SU-DHL-6 (cell line): ENCODE measurements at regions not wholly inside any gene's neighbourhood (a gene's known extent, or its start where the extent isn't known, plus 50 kb on each side); places are given as distances from the start of the nearest gene placed in this dataset.

Experiments
- H2AFZ ChIP-seq: fragments of 200-600 bp; sonication (generic); 2 replicates; pipeline ENCODE4 v1.6.1; 2014; ENCODE audit warnings: low read depth, mild to moderate bottlenecking, moderate library complexity, mixed read lengths, antibody characterized with exemption, low read length; ENCODE audit not compliant: severe bottlenecking
- H3F3A ChIP-seq: fragments of 200-600 bp; shearing (Covaris generic); 2 replicates; pipeline ENCODE4 v1.6.0; 2016; ENCODE audit warnings: antibody characterized with exemption, mild to moderate bottlenecking; ENCODE audit not compliant: insufficient read depth
- H3K27ac ChIP-seq: fragments of 200-600 bp; sonication (generic); 2 replicates; pipeline ENCODE4 v1.5.1; 2016; ENCODE audit warnings: low read depth, mild to moderate bottlenecking, low read length, moderate library complexity, mixed read lengths
- H3K27me3 ChIP-seq: fragments of 200-600 bp; sonication (generic), shearing (Covaris generic); 2 replicates; pipeline ENCODE4 v1.6.0; 2014; ENCODE audit warnings: mild to moderate bottlenecking, low read length
- H3K36me3 ChIP-seq: fragments of 200-600 bp; sonication (generic); 2 replicates; pipeline ENCODE4 v1.6.1; 2014; ENCODE audit warnings: mild to moderate bottlenecking, low read length, mixed read lengths
- H3K4me2 ChIP-seq: fragments of 300-600, 200-600 bp; shearing (Covaris generic), sonication (generic); 2 replicates; pipeline ENCODE4 v1.6.0; 2014; ENCODE audit warnings: low read length, low read depth, mild to moderate bottlenecking; ENCODE audit not compliant: poor library complexity, severe bottlenecking
- H3K4me3 ChIP-seq: fragments of 200-600 bp; sonication (generic); 2 replicates; pipeline ENCODE4 v1.5.1; 2014; ENCODE audit warnings: antibody characterized with exemption, low read length, mild to moderate bottlenecking, mixed read lengths; ENCODE audit not compliant: insufficient read depth, poor library complexity, severe bottlenecking
- H3K79me2 ChIP-seq: fragments of 200-600 bp; sonication (generic); 2 replicates; pipeline ENCODE4 v1.6.1; 2014; ENCODE audit warnings: mild to moderate bottlenecking, low read length, moderate library complexity; ENCODE audit not compliant: insufficient read depth
- H3K9ac ChIP-seq: fragments of 200-600 bp; sonication (generic); 2 replicates; pipeline ENCODE4 v1.7.0; 2014; ENCODE audit warnings: mild to moderate bottlenecking, low read length
- H3K9me2 ChIP-seq: fragments of 200-600 bp; sonication (generic); replicated peaks from 2 replicates; pipeline ENCODE4 v1.6.1; 2014; ENCODE audit warnings: low read length; ENCODE audit not compliant: insufficient read depth
- H3K9me3 ChIP-seq: fragments of 200-600 bp; sonication (generic); 2 replicates; pipeline ENCODE4 v1.6.1; 2014; ENCODE audit warnings: low read length, mixed read lengths; ENCODE audit not compliant: insufficient read depth
- H4K20me1 ChIP-seq: fragments of 200-600 bp; sonication (generic); 2 replicates; pipeline ENCODE4 v1.6.1; 2014; ENCODE audit warnings: low read depth, mild to moderate bottlenecking, antibody characterized with exemption, low read length, moderate library complexity, mixed read lengths
- CTCF ChIP-seq: fragments of 200-600 bp; sonication (generic); IDR thresholded peaks from one replicate; pipeline ENCODE4 v1.5.1; 2017; ENCODE audit warnings: antibody characterized with exemption, mild to moderate bottlenecking, low read length, moderate library complexity; ENCODE audit not compliant: insufficient read depth, poor library complexity, severe bottlenecking
- EZH2phosphoT487 ChIP-seq: fragments of 200-600 bp; sonication (generic), shearing (Covaris generic); conservative IDR thresholded peaks from 2 replicates; pipeline ENCODE4 v1.6.1; 2018; ENCODE audit warnings: mild to moderate bottlenecking, antibody characterized with exemption, low read length, moderate library complexity, mixed read lengths

- no peak overlapping the region for H3K4me3 ChIP-seq
- no peaks in the 10 kb centered on the region for H3K36me3 ChIP-seq
- no peaks in the 10 kb centered on the region for H3K9me3 ChIP-seq
- no peak overlapping the region for H3K9ac ChIP-seq
- H2AFZ ChIP-seq: no peak overlapping the region
- H4K20me1 ChIP-seq: no peaks in the 10 kb centered on the region
- no peaks in the 10 kb centered on the region for H3K27me3 ChIP-seq
- no peaks in the 10 kb centered on the region for H3K79me2 ChIP-seq
- H3F3A ChIP-seq: no peaks in the 10 kb centered on the region
- no peak for TF ChIP-seq CTCF
- no peak for TF ChIP-seq EZH2phosphoT487
- no peaks in the 10 kb centered on the region for H3K9me2 ChIP-seq
- H3K27ac ChIP-seq: no peak overlapping the region
- H3K4me2 ChIP-seq: no peak overlapping the region
These were observed 347.2 kb downstream of the TSHZ3 start for GRCh38 chr19:31001991-31002390.

- H3K9me2 ChIP-seq: no peaks in the 10 kb centered on the region
- 0 out of 2 replicates have a peak, but pooled peaks cover 2% of the 10 kb centered on the region for H3K9me3 ChIP-seq
- no peak overlapping the region for H3K27ac ChIP-seq
- no peak overlapping the region for H3K9ac ChIP-seq
- H3K79me2 ChIP-seq: no peaks in the 10 kb centered on the region
- H3K4me3 ChIP-seq: no peak overlapping the region
- H3F3A ChIP-seq: no peaks in the 10 kb centered on the region
- no peaks in the 10 kb centered on the region for H3K36me3 ChIP-seq
- H4K20me1 ChIP-seq: no peaks in the 10 kb centered on the region
- TF ChIP-seq CTCF (no peak), EZH2phosphoT487 (no peak)
- no peak overlapping the region for H2AFZ ChIP-seq
- no peaks in the 10 kb centered on the region for H3K27me3 ChIP-seq
- H3K4me2 ChIP-seq: no peak overlapping the region
These were observed 348.3 kb downstream of the TSHZ3 start for GRCh38 chr19:31000913-31001312.

- Histone ChIP-seq H3K9ac (no peak overlapping the region), H3K79me2 (no peaks in the 10 kb centered on the region), H4K20me1 (no peaks in the 10 kb centered on the region), H3K27me3 (no peaks in the 10 kb centered on the region), H3K4me3 (no peak overlapping the region), H3K27ac (no peak overlapping the region), H3K9me3 (0 out of 2 replicates have a peak, but pooled peaks cover 4% of the 10 kb centered on the region), H3K4me2 (no peak overlapping the region), H3K36me3 (no peaks in the 10 kb centered on the region), H2AFZ (no peak overlapping the region), H3K9me2 (no peaks in the 10 kb centered on the region), H3F3A (no peaks in the 10 kb centered on the region)
- no peak for TF ChIP-seq CTCF
- TF ChIP-seq EZH2phosphoT487: no peak
These were observed 349.5 kb downstream of the TSHZ3 start for GRCh38 chr19:30999726-31000125.
